ENCODE measurements at regions not wholly inside any gene's neighbourhood (a gene's known extent, or its start where the extent isn't known, plus 50 kb on each side); places are given as distances from the start of the nearest gene placed in this dataset.

DNA sequence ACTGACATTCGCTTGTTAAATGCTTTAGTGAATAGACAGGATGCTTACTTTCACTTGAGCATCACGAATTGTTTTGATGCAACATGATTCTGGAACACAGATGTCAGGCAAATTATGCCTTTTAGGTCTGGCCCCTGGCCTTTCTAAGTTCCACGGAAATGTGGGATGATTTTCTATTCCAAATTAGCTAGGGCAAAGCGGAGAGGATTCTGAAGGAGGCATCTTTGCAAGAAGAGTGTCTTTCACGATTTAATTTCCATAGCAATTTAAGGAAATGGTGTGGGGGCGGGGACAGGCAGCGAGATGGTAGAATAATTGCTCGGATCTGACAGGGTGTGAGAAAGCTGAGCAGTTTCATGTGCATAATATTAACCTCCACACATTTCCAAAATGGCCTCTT, 238.5 kb upstream of the KCNMB2 start:
- TF ChIP-seq, protein P1, sequence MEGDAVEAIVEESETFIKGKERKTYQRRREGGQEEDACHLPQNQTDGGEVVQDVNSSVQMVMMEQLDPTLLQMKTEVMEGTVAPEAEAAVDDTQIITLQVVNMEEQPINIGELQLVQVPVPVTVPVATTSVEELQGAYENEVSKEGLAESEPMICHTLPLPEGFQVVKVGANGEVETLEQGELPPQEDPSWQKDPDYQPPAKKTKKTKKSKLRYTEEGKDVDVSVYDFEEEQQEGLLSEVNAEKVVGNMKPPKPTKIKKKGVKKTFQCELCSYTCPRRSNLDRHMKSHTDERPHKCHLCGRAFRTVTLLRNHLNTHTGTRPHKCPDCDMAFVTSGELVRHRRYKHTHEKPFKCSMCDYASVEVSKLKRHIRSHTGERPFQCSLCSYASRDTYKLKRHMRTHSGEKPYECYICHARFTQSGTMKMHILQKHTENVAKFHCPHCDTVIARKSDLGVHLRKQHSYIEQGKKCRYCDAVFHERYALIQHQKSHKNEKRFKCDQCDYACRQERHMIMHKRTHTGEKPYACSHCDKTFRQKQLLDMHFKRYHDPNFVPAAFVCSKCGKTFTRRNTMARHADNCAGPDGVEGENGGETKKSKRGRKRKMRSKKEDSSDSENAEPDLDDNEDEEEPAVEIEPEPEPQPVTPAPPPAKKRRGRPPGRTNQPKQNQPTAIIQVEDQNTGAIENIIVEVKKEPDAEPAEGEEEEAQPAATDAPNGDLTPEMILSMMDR (IDR thresholded peaks at IDR 0.05) = no peak
- no peak for TF ChIP-seq POLR2A (IDR thresholded peaks at IDR 0.05)
